Thyroid gland (tissue), 4 donors: ENCODE measurements at regions not wholly inside any gene's neighbourhood (a gene's known extent, or its start where the extent isn't known, plus 50 kb on each side); places are given as distances from the start of the nearest gene placed in this dataset.

Experiments used
- DNase-seq, 2 donors: peaks; one replicate each; pipeline ENCODE4 v3.0.0-alpha.2; 2019
- H3K27ac ChIP-seq, 3 donors: fragments of 200-600 bp; sonication (generic); 1 replicate in 2 of 3; 2 replicates in 1 of 3; pipeline ENCODE4 v1.5.1; 2016 to 2019; ENCODE audit warnings: mild to moderate bottlenecking in 1 of 3, moderate library complexity in 1 of 3
- H3K27me3 ChIP-seq: fragments of 200-600 bp; sonication (generic); one replicate; pipeline ENCODE4 v1.5.1; 2019
- H3K36me3 ChIP-seq, 2 donors: fragments of 200-600 bp; sonication (generic); one replicate each; pipeline ENCODE4 v1.5.1; 2016 to 2019
- H3K4me1 ChIP-seq, 2 donors: fragments of 200-600 bp; sonication (generic); one replicate each; pipeline ENCODE4 v1.5.1; 2017 to 2019
- H3K4me3 ChIP-seq, 3 donors: fragments of 200-600 bp; sonication (generic); replicated peaks in 1 of 3; 1 replicate in 2 of 3; 2 replicates in 1 of 3; pipeline ENCODE4 v1.5.1; 2016; ENCODE audit warnings: mild to moderate bottlenecking in 1 of 3
- H3K9me3 ChIP-seq: fragments of 200-600 bp; sonication (generic); one replicate; pipeline ENCODE4 v1.5.1; 2017
- POLR2A ChIP-seq, 2 donors: fragments of 450-650 bp; IDR thresholded peaks; one replicate each; pipeline ENCODE4 v1.6.1; 2017; ENCODE audit warnings: antibody characterized with exemption in 2 of 2, mild to moderate bottlenecking in 2 of 2, moderate library complexity in 1 of 2
- WGBS, 2 donors: methylation state at CpG; one replicate each; pipeline ENCODE4 v1.1.5; 2017; 5-methylcytosine and 5-hydroxymethylcytosine counted together
- intact Hi-C: fragments of 100-400 bp; cut with DNase I; formaldehyde crosslinking; loops from one replicate; pipeline ENCODE4 v1.15.1; 2023
- TF ChIP-seq, protein P1 (sequence below), 6 experiments: fragments of 200-600 bp in 3 of 6; fragments of 450-650 bp in 3 of 6; sonication (generic) in 3 of 6; IDR thresholded peaks; one replicate each; pipeline ENCODE4 v1.5.1; 2016 to 2019; ENCODE audit warnings: antibody characterized with exemption in 6 of 6, mild to moderate bottlenecking in 2 of 6, inconsistent platforms in 1 of 6, moderate library complexity in 1 of 6

DNA sequence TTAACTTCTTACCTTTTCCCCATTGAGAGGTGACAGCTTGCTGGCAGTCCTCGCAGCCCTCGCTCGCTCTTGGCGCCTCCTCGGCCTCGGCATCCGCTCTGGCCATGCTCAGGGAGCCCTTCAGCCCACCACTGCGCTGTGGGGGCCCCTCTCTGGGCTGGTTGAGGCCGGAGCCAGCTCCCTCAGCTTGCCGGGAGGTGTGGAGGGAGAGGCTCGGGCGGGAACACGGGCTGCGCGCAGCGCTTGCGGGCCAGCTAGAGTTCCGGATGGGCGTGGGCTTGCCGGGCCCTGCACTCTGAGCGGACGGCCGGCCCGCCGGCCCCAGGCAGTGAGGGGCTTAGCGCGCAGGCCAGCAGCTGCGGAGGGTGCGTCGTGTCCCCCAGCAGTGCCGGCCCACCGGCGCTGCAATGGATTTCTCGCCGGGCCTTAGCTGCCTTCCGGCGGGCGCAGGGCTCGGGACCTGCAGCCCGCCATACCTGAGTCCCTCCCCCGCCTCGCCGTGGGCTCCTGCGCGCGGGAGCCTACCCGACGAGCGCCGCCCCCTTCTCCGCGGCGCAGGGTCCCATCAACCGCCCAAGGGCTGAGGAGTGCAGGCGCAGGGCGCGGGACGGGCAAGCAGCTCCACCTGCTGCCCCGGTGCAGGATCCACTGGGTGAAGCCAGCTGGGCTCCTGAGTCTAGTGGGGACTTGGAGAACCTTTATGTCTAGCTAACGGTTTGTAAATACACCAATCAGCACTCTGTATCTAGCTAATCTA lies 335.0 kb downstream of the CBLN2 start:
- Histone ChIP-seq H3K4me3 (no peak overlapping the region), H3K36me3 (no peaks in the 10 kb centered on the region), H3K27ac (no peak overlapping the region), H3K9me3 (no peaks in the 10 kb centered on the region), H3K4me1 (peaks cover 4% of the 10 kb centered on the region in 2 donors), H3K27me3 (no peaks in the 10 kb centered on the region)
- TF ChIP-seq, protein P1, sequence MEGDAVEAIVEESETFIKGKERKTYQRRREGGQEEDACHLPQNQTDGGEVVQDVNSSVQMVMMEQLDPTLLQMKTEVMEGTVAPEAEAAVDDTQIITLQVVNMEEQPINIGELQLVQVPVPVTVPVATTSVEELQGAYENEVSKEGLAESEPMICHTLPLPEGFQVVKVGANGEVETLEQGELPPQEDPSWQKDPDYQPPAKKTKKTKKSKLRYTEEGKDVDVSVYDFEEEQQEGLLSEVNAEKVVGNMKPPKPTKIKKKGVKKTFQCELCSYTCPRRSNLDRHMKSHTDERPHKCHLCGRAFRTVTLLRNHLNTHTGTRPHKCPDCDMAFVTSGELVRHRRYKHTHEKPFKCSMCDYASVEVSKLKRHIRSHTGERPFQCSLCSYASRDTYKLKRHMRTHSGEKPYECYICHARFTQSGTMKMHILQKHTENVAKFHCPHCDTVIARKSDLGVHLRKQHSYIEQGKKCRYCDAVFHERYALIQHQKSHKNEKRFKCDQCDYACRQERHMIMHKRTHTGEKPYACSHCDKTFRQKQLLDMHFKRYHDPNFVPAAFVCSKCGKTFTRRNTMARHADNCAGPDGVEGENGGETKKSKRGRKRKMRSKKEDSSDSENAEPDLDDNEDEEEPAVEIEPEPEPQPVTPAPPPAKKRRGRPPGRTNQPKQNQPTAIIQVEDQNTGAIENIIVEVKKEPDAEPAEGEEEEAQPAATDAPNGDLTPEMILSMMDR (IDR thresholded peaks at IDR 0.05): no peak
- no peak for TF ChIP-seq POLR2A (IDR thresholded peaks at IDR 0.05)
- intact Hi-C loops: no loop called here
- no peak for DNase-seq
- WGBS, 2 donors: 96 to 97% methylated on average over 39 to 50 of the region's 60 CpGs

DNA sequence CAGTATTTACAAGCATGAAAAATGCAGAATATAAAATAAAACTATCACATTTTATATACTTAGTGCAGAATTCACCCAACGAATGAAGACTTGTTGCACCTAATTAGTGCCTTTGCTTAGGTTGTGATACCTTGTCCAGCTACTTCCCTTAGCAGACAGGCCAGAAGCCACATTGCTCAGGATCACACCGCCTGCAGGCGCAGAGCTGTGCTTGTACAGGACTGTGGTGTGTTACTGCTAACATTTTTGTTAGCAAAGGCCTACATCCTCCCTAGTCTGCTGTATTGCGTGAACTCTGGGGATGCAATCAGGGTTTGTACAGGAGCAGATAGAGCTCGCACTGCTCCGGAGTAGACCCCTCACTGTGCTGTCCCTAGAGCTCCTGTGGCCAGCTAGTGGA lies 336.9 kb downstream of the CBLN2 start:
- no peak overlapping the region for H3K27ac ChIP-seq
- DNase-seq: peak in 1 of 2 donors; percentile 7
- WGBS, 2 donors: 70 to 79% methylated on average over 6 of the region's 6 CpGs
- H3K9me3 ChIP-seq: no peaks in the 10 kb centered on the region
- H3K4me3 ChIP-seq: no peak overlapping the region
- H3K36me3 ChIP-seq: no peaks in the 10 kb centered on the region
- intact Hi-C loops: no loop called here
- no peaks in the 10 kb centered on the region for H3K27me3 ChIP-seq
- peaks cover 4% of the 10 kb centered on the region in 2 donors for H3K4me1 ChIP-seq
- no peak for TF ChIP-seq POLR2A (IDR thresholded peaks at IDR 0.05)
- TF ChIP-seq, protein P1 (IDR thresholded peaks at IDR 0.05): no peak

DNA sequence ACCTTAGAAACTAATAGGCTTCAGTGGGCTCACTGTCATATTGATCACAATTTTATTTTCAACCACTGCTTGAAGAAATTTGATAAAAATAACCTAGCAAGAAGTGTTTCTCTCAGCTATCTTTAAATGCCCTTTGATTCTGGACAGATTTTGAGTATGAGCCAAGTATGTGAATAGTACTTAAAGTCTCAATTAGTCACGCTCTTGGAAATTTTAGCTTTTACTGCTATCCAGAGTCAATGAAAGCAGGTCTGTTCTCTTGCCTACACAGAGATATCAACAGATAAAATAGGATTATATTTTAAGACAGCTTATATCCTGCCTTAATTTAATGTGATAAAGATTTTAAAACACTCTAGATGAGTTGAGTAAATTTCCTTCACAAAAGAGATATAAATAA lies 337.3 kb downstream of the CBLN2 start:
- Histone ChIP-seq H3K9me3 (no peaks in the 10 kb centered on the region), H3K36me3 (no peaks in the 10 kb centered on the region), H3K4me3 (no peak overlapping the region), H3K4me1 (peaks cover 4% of the 10 kb centered on the region in 2 donors), H3K27me3 (no peaks in the 10 kb centered on the region), H3K27ac (no peak overlapping the region)
- 23 to 39% methylated on average over 1 of the region's 1 CpG for WGBS, 2 donors
- TF ChIP-seq, protein P1 (IDR thresholded peaks at IDR 0.05): no peak
- no peak for TF ChIP-seq POLR2A (IDR thresholded peaks at IDR 0.05)
- DNase-seq: no peak
- intact Hi-C loops: no loop called here

DNA sequence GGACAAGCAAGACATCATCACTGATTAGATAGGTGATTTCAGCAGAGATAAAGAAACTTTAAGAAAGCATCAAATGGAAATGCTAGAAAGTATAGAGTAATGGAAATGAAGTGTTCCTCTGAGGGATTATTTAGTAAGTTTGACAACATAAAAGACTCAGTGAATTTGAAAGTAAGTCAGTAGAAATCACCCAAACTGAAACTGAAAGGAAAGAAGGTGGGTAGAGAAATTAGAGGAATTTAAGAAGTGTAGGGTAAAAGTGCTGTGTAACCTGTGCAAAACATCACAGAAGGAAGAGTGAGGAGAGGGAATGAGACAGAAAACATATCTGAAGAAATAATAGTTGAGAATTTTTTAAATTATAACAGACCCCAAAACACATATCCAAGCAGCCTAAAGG lies 343.1 kb downstream of the CBLN2 start:
- Histone ChIP-seq H3K4me3 (no peak overlapping the region), H3K9me3 (no peaks in the 10 kb centered on the region), H3K27me3 (no peaks in the 10 kb centered on the region), H3K4me1 (no peaks in the 10 kb centered on the region), H3K36me3 (no peaks in the 10 kb centered on the region), H3K27ac (no peak overlapping the region)
- TF ChIP-seq, protein P1 (IDR thresholded peaks at IDR 0.05): no peak
- TF ChIP-seq POLR2A (IDR thresholded peaks at IDR 0.05): no peak
- intact Hi-C loops: no loop called here
- DNase-seq: no peak

DNA sequence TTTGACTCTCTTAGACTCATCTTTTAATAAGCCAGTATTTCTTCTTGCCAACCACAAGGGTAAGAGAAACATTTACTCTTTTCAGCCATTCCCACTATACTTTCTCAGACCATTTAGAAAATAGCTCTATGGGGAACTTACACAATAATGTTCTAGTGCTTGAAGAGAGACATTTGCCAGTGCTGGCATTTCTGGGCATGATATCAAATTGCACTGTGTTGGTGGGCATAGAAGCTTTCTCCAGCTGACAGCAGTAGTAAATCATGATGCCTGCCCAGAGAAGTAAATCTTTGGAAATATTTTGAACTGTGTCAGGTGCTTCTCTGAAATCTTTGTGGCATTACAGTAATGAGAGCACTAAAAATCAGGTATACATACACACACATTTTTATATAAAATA lies 346.6 kb downstream of the CBLN2 start:
- intact Hi-C loops: no loop called here
- Histone ChIP-seq H3K36me3 (no peaks in the 10 kb centered on the region), H3K9me3 (no peaks in the 10 kb centered on the region), H3K27ac (no peak overlapping the region), H3K4me3 (no peak overlapping the region), H3K27me3 (no peaks in the 10 kb centered on the region), H3K4me1 (no peaks in the 10 kb centered on the region)
- no peak for TF ChIP-seq POLR2A (IDR thresholded peaks at IDR 0.05)
- TF ChIP-seq, protein P1 (IDR thresholded peaks at IDR 0.05): no peak
- no peak for DNase-seq
